Right ventricle myocardium superior (tissue), 1 donor: ENCODE measurements at regions not wholly inside any gene's neighbourhood (a gene's known extent, or its start where the extent isn't known, plus 50 kb on each side); places are given as distances from the start of the nearest gene placed in this dataset.
A peak's percentile ranks its signal among the peaks of the same experiment; 100 is the strongest.

Experiments used
- ATAC-seq: fragments of 200-7000 bp; cut with Tn5 transposase; one replicate; pipeline ENCODE4 v1.9.1; 2020; ENCODE audit warnings: mild to moderate bottlenecking; ENCODE audit not compliant: poor library complexity
- DNase-seq: peaks from one replicate; pipeline ENCODE4 v3.0.0-alpha.2; 2020
- intact Hi-C: fragments of 100-400 bp; cut with DNase I; formaldehyde crosslinking; loops from one replicate; pipeline ENCODE4 v1.11.2; 2022
- donor health status: DM: no; HTN: yes; CAD: no; lungs with severe emphysema.

GRCh38 chr16:86067516-86067915 lies 168.6 kb downstream of the IRF8 start:
- intact Hi-C loops, result no loop called here
- no peak for DNase-seq
- no peak for ATAC-seq

DNA sequence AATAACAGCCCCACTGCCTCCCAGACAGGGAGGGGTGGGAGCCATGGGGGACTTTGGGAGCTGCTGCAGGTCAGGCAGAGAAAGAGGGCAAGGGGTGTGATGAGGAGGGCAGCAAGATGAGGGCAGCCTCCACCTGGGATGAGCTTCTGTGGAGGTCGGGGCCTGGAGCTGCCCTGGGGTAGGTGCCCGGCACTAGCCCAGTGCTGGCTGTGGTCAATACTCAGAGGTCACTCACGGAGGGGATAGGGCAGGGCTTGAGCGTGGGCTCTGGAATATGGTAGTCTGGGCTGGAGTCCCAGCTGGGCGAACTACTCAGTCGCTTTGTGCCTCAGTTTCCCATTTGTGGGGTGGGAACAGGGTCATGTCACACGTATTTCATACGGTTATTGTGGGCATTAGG lies 169.0 kb downstream of the IRF8 start:
- no peak for ATAC-seq
- DNase-seq, result no peak
- intact Hi-C loops, result no loop called here

DNA sequence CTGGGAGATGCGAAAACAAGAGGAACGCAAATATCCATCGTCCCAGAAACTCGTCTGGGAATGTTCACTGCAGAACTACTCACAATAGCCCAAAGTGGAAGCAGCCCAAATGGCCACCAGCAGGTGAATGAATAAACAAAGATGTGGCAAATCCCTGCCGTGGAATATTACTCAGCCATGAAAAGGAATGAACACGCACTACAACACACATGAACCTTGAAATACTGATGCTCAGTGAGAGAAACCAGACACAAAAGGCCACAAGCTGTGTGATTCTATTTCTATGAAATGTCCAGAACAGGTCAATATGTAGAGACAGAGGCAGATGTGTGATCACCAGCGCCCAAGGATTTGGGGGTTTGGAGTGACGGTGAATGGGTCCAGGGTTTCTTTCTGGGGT lies 169.8 kb downstream of the IRF8 start:
- intact Hi-C loops, result no loop called here

DNA sequence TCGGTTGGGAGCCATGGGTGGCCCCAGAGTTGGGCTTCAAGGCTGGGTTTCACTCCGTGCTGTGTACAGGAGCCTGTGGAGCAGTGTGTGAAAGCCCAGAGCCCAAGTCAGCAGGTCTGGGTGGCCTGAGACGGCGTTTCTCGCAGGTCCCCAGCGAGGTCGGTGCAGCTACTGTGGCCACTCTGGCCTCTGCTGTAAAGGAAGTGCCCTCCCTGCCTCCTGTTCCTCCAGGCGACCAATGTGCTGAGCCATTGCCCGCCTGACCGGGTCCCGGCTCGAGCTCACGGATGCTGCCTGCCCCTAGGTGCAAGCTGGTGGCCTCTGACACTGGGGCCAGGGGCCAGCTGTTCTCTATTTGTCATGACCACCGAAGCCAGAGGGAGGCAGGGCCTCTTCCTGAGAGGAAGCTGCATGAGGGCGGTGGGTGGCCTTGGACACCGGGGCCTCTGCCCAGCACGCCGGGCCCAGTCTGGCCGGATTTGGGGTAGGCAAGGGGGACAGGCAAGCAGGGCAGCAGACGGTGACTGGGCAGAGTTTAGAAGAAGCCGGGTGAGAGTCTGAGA lies 170.9 kb downstream of the IRF8 start:
- DNase-seq (no peak), ATAC-seq (no peak)
- intact Hi-C loops, result loop anchor here (10.0 kb wide), 1 partner anchor 55 kb away; no protein-coding TSS in a partner anchor

More for the DNA sequence above, 169.8 kb downstream of the IRF8 start:
- no peak for DNase-seq
- ATAC-seq, result no peak

GRCh38 chr16:86070484-86070883 lies 171.5 kb downstream of the IRF8 start:
- intact Hi-C loops, result loop anchor here (10.0 kb wide), 1 partner anchor 56 kb away; no protein-coding TSS in a partner anchor
- ATAC-seq, result no peak
- DNase-seq, result no peak

- ATAC-seq (no peak), DNase-seq (no peak)
- intact Hi-C loops, result loop anchor here (10.0 kb wide), 1 partner anchor 56 kb away; no protein-coding TSS in a partner anchor
These were observed 172.0 kb downstream of the IRF8 start for GRCh38 chr16:86070971-86071370.

DNA sequence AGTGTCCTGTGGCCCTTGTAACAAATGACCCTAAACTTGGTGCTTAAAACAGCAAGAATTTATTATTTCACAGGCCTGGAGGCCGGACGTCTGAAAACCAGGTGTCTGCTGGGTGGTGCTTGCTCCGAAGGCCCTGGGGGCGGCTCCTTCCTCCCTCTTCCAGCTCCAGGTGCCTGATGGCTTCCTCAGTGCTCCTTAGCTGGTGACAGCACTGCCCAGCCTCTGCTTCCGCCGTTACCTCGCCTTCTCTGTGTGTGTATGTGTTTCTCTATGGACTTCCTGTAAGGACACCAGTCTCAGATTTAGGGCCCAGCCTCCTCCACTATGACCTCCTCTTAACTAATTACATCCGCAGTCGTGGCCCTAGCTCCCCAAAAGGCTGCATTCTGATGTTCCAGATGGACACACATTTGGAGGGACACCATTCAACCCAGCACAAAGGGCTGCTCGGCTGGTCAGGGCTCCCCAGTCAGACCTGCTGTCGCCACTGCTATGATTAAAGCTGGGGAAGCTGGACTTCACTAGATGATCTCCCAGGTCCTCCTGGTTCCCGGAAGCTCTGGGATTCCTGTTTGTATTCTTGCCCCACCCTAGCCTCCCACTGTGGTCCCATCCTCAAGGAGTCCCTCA lies 172.8 kb downstream of the IRF8 start:
- DNase-seq, result no peak
- ATAC-seq, result no peak
- intact Hi-C loops, result loop anchor here (10.0 kb wide), 1 partner anchor 57 kb away; no protein-coding TSS in a partner anchor

GRCh38 chr16:86072328-86073102 lies 173.6 kb downstream of the IRF8 start:
- peak; percentile 67 for DNase-seq
- peak; percentile 76 for ATAC-seq
- intact Hi-C loops, result loop anchor here (1.0 to 10.0 kb wide), 2 partner anchors 58 to 446 kb away; no protein-coding TSS in a partner anchor

- intact Hi-C loops, result loop anchor here (1.0 to 10.0 kb wide), 2 partner anchors 58 to 445 kb away; no protein-coding TSS in a partner anchor
- ATAC-seq (no peak), DNase-seq (no peak)
These were observed 174.2 kb downstream of the IRF8 start for GRCh38 chr16:86073103-86073625.

DNA sequence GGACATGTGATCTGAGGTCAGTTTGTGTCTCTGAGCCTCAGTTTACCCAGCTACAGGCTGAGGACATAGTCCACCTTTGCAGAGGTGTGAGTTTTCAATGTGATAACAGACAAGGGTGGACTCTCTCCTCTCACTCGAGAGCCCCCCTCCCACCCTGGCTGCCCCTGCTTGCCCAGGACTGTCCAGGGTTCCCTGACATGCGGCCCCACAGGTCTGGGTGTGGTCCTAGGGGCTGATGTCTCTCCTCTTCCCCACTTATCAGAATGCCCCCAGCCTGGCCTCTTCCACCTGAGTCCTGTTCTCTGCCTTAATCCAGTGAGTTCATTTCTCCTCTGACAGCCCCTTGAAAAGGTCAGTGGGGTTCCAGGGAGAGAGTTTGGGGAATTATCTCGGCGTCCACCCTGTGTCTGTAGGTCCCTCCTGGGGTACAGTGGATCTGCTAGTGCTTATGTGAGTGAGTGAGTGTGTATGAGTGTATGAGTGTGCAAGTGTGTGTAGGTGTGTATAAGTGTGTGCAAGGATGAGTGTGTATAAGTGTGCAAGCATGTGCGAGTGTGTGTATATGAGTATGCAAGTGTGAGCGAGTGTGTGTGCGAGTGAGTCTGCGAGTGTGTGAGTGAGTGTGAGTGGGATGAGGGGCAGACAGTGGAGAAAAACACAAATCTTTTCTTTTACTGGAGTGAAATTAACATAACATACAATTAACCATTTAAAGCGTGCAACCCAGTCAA lies 175.0 kb downstream of the IRF8 start:
- peak; percentile 23 for DNase-seq
- ATAC-seq, result no peak
- intact Hi-C loops, result loop anchor here (1.0 to 10.0 kb wide), 2 partner anchors 59 to 444 kb away; no protein-coding TSS in a partner anchor

GRCh38 chr16:86074651-86075487 lies 175.9 kb downstream of the IRF8 start:
- intact Hi-C loops, result loop anchor here (10.0 kb wide), 1 partner anchor 60 kb away; no protein-coding TSS in a partner anchor
- DNase-seq (peak; percentile 28), ATAC-seq (no peak)

DNA sequence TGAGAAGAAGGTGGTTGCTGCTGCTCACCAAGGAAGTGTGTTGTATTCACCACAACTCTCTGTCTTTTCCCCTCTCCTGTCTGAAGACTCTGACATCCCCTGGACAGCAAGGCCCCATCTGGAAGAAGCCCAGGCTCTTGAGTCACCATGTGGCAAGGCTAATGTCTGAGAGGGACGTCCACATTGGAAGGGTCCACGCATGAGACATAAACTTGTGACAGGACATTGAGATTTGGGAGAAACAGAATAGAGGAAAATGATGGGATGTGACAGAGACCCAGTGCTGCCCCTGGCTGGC lies 176.5 kb downstream of the IRF8 start:
- DNase-seq (peak; percentile 18), ATAC-seq (no peak)
- intact Hi-C loops, result loop anchor here (10.0 kb wide), 1 partner anchor 61 kb away; no protein-coding TSS in a partner anchor

- ATAC-seq, result no peak
- DNase-seq, result peak; percentile 24
- intact Hi-C loops, result loop anchor here (10.0 kb wide), 1 partner anchor 61 kb away; no protein-coding TSS in a partner anchor
These were observed 177.0 kb downstream of the IRF8 start for GRCh38 chr16:86075839-86076440.

- ATAC-seq, result no peak
- DNase-seq, result no peak
- intact Hi-C loops, result loop anchor here (10.0 kb wide), 1 partner anchor 62 kb away; no protein-coding TSS in a partner anchor
These were observed 177.6 kb downstream of the IRF8 start for GRCh38 chr16:86076606-86077005.

- ATAC-seq, result no peak
- DNase-seq, result no peak
- intact Hi-C loops, result loop anchor here (10.0 kb wide), 1 partner anchor 63 kb away; no protein-coding TSS in a partner anchor
These were observed 178.4 kb downstream of the IRF8 start for GRCh38 chr16:86077243-86077940.

- ATAC-seq, result no peak
- intact Hi-C loops, result loop anchor here (10.0 kb wide), 1 partner anchor 63 kb away; no protein-coding TSS in a partner anchor
- peak; percentile 21 for DNase-seq
These were observed 179.2 kb downstream of the IRF8 start for GRCh38 chr16:86078121-86078600.
